Thyroid gland (tissue), 4 donors: ENCODE measurements at regions not wholly inside any gene's neighbourhood (a gene's known extent, or its start where the extent isn't known, plus 50 kb on each side); places are given as distances from the start of the nearest gene placed in this dataset.

ENCODE experiments used
- DNase-seq, 2 donors: peaks; one replicate each; pipeline ENCODE4 v3.0.0-alpha.2; 2019
- H3K27ac ChIP-seq, 3 donors: fragments of 200-600 bp; sonication (generic); 1 replicate in 2 of 3; 2 replicates in 1 of 3; pipeline ENCODE4 v1.5.1; 2016 to 2019; ENCODE audit warnings: mild to moderate bottlenecking in 1 of 3, moderate library complexity in 1 of 3
- H3K27me3 ChIP-seq: fragments of 200-600 bp; sonication (generic); one replicate; pipeline ENCODE4 v1.5.1; 2019
- H3K36me3 ChIP-seq, 2 donors: fragments of 200-600 bp; sonication (generic); one replicate each; pipeline ENCODE4 v1.5.1; 2016 to 2019
- H3K4me1 ChIP-seq, 2 donors: fragments of 200-600 bp; sonication (generic); one replicate each; pipeline ENCODE4 v1.5.1; 2017 to 2019
- H3K4me3 ChIP-seq, 3 donors: fragments of 200-600 bp; sonication (generic); replicated peaks in 1 of 3; 1 replicate in 2 of 3; 2 replicates in 1 of 3; pipeline ENCODE4 v1.5.1; 2016; ENCODE audit warnings: mild to moderate bottlenecking in 1 of 3
- H3K9me3 ChIP-seq: fragments of 200-600 bp; sonication (generic); one replicate; pipeline ENCODE4 v1.5.1; 2017
- POLR2A ChIP-seq, 2 donors: fragments of 450-650 bp; IDR thresholded peaks; one replicate each; pipeline ENCODE4 v1.6.1; 2017; ENCODE audit warnings: antibody characterized with exemption in 2 of 2, mild to moderate bottlenecking in 2 of 2, moderate library complexity in 1 of 2
- WGBS, 2 donors: methylation state at CpG; one replicate each; pipeline ENCODE4 v1.1.5; 2017; 5-methylcytosine and 5-hydroxymethylcytosine counted together
- intact Hi-C: fragments of 100-400 bp; cut with DNase I; formaldehyde crosslinking; loops from one replicate; pipeline ENCODE4 v1.15.1; 2023
- TF ChIP-seq, protein P1 (sequence below), 6 experiments: fragments of 200-600 bp in 3 of 6; fragments of 450-650 bp in 3 of 6; sonication (generic) in 3 of 6; IDR thresholded peaks; one replicate each; pipeline ENCODE4 v1.5.1; 2016 to 2019; ENCODE audit warnings: antibody characterized with exemption in 6 of 6, mild to moderate bottlenecking in 2 of 6, inconsistent platforms in 1 of 6, moderate library complexity in 1 of 6

- H3K4me3 ChIP-seq = no peak overlapping the region
- H3K4me1 ChIP-seq = no peaks in the 10 kb centered on the region
- no peaks in the 10 kb centered on the region for H3K9me3 ChIP-seq
- 92 to 95% methylated on average over 1 of the region's 1 CpG for WGBS, 2 donors
- H3K36me3 ChIP-seq = no peaks in the 10 kb centered on the region
- TF ChIP-seq, protein P1, sequence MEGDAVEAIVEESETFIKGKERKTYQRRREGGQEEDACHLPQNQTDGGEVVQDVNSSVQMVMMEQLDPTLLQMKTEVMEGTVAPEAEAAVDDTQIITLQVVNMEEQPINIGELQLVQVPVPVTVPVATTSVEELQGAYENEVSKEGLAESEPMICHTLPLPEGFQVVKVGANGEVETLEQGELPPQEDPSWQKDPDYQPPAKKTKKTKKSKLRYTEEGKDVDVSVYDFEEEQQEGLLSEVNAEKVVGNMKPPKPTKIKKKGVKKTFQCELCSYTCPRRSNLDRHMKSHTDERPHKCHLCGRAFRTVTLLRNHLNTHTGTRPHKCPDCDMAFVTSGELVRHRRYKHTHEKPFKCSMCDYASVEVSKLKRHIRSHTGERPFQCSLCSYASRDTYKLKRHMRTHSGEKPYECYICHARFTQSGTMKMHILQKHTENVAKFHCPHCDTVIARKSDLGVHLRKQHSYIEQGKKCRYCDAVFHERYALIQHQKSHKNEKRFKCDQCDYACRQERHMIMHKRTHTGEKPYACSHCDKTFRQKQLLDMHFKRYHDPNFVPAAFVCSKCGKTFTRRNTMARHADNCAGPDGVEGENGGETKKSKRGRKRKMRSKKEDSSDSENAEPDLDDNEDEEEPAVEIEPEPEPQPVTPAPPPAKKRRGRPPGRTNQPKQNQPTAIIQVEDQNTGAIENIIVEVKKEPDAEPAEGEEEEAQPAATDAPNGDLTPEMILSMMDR (IDR thresholded peaks at IDR 0.05) = no peak
- TF ChIP-seq POLR2A (IDR thresholded peaks at IDR 0.05) = no peak
- DNase-seq = no peak
- no peak overlapping the region for H3K27ac ChIP-seq
- no peaks in the 10 kb centered on the region for H3K27me3 ChIP-seq
- intact Hi-C loops = no loop called here
These were observed 121.7 kb downstream of the TUSC1 start for GRCh38 chr9:25556540-25556939.

- no peaks in the 10 kb centered on the region for H3K27me3 ChIP-seq
- 77 to 83% methylated on average over 3 of the region's 3 CpGs for WGBS, 2 donors
- H3K36me3 ChIP-seq = no peaks in the 10 kb centered on the region
- H3K27ac ChIP-seq = no peak overlapping the region
- no peaks in the 10 kb centered on the region for H3K4me1 ChIP-seq
- TF ChIP-seq POLR2A (IDR thresholded peaks at IDR 0.05) = no peak
- TF ChIP-seq, protein P1 (IDR thresholded peaks at IDR 0.05) = no peak
- intact Hi-C loops = no loop called here
- no peak for DNase-seq
- no peak overlapping the region for H3K4me3 ChIP-seq
- no peaks in the 10 kb centered on the region for H3K9me3 ChIP-seq
These were observed 129.4 kb downstream of the TUSC1 start for GRCh38 chr9:25548847-25549246.

DNA sequence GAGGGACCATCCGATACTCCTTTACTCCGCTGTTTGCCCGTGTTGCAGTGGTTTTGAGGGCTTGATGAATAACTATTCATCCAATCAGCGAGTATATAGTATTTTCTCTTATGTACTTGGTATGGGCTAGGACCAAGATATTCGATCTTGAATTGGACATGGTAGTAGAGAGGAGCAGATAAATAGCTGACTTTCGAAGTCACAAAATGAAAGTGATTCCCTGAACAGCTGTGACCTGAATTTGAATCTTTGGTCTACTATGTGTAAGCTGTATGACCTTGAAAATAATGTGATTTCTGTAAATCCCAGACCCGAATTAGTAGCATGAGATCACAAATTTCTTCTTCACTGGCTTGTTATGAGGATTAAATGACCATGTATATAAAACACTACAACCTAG lies 134.4 kb downstream of the TUSC1 start:
- DNase-seq = no peak
- no peak overlapping the region for H3K27ac ChIP-seq
- intact Hi-C loops = no loop called here
- H3K4me3 ChIP-seq = no peak overlapping the region
- TF ChIP-seq, protein P1 (IDR thresholded peaks at IDR 0.05) = no peak
- no peaks in the 10 kb centered on the region for H3K4me1 ChIP-seq
- no peaks in the 10 kb centered on the region for H3K27me3 ChIP-seq
- WGBS, 2 donors = 95% methylated on average over 7 of the region's 7 CpGs
- H3K9me3 ChIP-seq = no peaks in the 10 kb centered on the region
- H3K36me3 ChIP-seq = no peaks in the 10 kb centered on the region

- Histone ChIP-seq H3K27ac (no peak overlapping the region), H3K9me3 (no peaks in the 10 kb centered on the region), H3K4me1 (no peaks in the 10 kb centered on the region), H3K4me3 (no peak overlapping the region), H3K36me3 (no peaks in the 10 kb centered on the region), H3K27me3 (no peaks in the 10 kb centered on the region)
- intact Hi-C loops = no loop called here
- no peak for TF ChIP-seq POLR2A (IDR thresholded peaks at IDR 0.05)
- TF ChIP-seq, protein P1 (IDR thresholded peaks at IDR 0.05) = no peak
- 92 to 96% methylated on average over 8 of the region's 8 CpGs for WGBS, 2 donors
- no peak for DNase-seq
These were observed 135.9 kb downstream of the TUSC1 start for GRCh38 chr9:25542319-25542718.

- no peaks in the 10 kb centered on the region for H3K27me3 ChIP-seq
- H3K4me1 ChIP-seq = no peaks in the 10 kb centered on the region
- DNase-seq = no peak
- intact Hi-C loops = no loop called here
- WGBS, 2 donors = 54 to 55% methylated on average over 2 of the region's 2 CpGs
- no peak overlapping the region for H3K27ac ChIP-seq
- H3K36me3 ChIP-seq = no peaks in the 10 kb centered on the region
- no peaks in the 10 kb centered on the region for H3K9me3 ChIP-seq
- no peak overlapping the region for H3K4me3 ChIP-seq
- TF ChIP-seq, protein P1 (IDR thresholded peaks at IDR 0.05) = no peak
- TF ChIP-seq POLR2A (IDR thresholded peaks at IDR 0.05) = no peak
These were observed 140.4 kb downstream of the TUSC1 start for GRCh38 chr9:25537808-25538207.
